Globus pallidus (tissue), 1 donor: ENCODE measurements at regions not wholly inside any gene's neighbourhood (a gene's known extent, or its start where the extent isn't known, plus 50 kb on each side); places are given as distances from the start of the nearest gene placed in this dataset.
"Not testable (repeated sequence)": the region's sequence is repeated elsewhere in the genome, so short reads cannot be mapped to it uniquely, and the experiment has no call there.

Source experiments
- DNase-seq: peaks from one replicate; pipeline ENCODE4 v3.0.0-alpha.2; 2015; ENCODE audit warnings: low spot score

DNA sequence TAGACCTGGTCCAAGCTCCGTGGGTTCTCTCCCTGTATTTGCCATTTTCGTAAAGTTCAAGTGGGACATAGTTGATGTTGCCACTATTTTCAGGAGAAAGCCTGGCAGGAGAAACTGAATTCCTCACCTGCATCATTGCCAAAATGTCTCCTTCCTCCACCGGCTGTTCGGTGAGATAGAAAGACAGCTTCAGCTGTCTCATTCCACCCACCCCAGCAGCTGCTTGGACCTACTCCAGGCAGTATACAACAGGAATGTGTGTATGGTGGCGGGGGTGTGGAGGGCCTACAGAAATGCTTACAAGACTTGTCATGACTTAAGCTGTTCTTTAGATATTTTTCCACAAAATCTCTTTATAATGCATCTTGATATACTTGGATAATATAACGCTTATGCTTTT is 132.7 kb upstream of the RAP2B start:
- no peak for DNase-seq

- DNase-seq: no peak
These were observed 129.1 kb upstream of the RAP2B start for GRCh38 chr3:153032891-153033290.

DNA sequence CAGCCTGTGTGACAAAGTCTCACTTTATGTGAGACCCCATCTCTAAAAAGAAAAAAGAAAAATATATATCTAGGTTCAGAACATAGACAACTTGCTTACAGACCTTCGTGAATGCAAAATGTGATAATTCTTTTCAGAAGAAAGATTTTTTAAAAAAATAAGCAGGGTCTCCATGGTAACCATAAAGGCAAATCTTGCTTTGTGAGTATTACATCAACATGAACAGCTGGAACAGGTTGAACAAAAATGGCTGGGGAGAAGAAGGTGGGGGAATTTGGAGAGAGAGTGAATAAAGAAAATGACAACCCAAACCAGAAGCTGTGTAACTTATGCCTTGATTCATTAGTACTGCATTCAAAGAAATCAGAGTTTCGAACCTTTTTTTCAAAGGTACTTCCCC is 125.2 kb upstream of the RAP2B start:
- no peak for DNase-seq

DNA sequence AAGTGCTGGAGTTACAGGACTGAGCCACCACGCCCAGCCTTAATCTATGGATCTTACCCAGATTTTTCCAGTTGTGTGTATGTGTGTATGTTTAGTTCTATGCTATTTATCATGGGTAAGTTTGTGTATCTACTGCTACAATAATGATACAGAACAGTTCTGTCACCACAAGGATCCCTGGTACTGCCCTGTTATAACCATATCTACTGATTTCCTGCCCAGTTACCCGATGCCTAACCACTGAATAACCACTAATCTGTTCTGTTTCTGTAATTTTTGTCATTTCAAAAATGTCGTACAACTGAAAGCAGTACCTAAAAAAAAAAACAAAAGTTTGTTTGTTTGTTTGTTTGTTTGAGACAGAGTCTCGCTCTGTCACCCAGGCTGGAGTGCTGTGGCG is 123.7 kb upstream of the RAP2B start:
- no peak for DNase-seq

DNA sequence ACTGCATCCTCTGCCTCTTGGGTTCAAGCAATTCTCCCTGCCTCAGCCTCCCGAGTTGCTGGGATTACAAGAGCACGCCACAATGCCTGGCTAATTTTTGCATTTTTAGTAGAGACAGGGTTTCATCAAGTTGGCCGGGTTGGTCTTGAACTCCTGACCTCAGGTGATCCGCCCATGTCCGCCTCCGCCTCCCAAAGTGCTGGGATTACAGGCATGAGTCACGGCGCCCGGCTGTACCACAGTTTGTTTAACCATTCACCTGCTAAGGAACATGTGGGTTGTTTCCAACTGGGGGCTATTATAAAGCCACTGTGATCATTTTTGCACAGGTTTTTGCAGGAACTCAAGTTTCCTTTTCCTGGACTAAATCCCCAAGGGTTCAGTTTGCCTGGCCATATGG is 123.2 kb upstream of the RAP2B start:
- no peak for DNase-seq

- no peak for DNase-seq
These were observed 120.8 kb upstream of the RAP2B start for GRCh38 chr3:153041181-153041580.

DNA sequence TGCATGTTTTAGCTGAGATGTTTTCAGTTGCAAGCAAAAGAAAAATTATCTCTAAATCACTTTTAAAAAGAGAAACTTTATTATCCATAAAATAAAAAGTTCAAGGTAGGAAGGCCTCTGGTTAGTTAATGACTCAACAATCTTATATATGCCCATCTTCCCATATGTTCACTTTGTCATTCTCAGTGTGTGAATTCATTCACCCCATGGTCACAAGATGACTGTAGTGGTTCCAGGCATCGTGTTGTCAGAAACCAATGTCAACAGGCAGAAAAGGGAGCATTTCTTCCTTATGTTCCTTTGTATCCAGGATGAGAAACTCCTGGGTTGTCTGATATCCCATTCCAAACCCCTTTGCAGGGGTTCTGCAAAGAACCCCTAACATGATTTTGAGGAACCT is 119.9 kb upstream of the RAP2B start:
- DNase-seq: no peak

DNA sequence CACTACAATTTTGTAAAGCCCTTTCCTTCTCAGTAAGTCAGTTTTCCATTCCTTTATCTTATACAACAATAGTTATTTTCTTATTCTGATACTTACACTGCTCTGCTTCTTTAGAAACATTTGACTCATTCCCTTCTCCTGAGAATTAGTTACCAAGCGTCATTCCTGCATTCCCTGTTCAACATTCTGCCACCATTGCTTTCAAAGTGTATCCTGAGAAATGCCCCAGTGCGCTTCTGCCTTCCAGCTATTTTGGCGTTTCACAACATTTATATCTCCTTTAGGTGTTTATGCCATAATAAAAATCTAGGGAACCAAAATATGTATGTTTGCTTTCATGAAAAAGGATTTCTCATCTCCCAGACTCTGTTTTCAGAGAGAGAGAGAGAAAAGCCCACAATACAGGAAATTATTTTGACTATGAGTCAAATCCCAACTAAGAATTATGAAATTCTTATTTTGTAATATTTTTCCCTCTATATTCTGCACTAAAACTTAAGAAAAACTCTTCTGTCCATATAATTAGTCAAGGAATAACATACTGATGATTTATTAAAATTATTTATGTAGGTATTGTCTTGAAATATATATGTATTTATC is 118.2 kb upstream of the RAP2B start:
- DNase-seq: no peak

GRCh38 chr3:153045150-153045549 is 116.9 kb upstream of the RAP2B start:
- no peak for DNase-seq

- no peak for DNase-seq
These were observed 111.0 kb upstream of the RAP2B start for GRCh38 chr3:153050978-153051377.

- DNase-seq: no peak
These were observed 110.5 kb upstream of the RAP2B start for GRCh38 chr3:153051427-153052095.

- DNase-seq: no peak
These were observed 109.9 kb upstream of the RAP2B start for GRCh38 chr3:153052096-153052460.

DNA sequence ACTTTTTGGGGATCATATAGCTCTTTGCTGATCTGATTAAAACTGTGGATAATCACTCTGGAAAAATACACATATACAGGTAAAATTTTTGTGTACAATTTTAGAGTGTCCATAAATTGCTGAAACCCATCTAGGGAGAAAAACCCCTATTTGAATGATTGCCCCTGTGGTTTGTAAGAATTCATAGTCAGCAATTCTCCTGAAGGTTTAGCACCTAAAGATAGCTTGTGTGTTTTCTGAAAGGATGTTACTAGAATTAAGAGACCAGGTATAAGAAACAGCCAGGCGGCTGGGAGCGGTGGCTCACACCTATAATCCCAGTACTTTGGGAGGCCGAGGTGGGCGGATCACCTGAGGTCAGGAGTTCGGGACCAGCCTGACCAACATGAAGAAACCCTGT is 106.8 kb upstream of the RAP2B start:
- no peak for DNase-seq

DNA sequence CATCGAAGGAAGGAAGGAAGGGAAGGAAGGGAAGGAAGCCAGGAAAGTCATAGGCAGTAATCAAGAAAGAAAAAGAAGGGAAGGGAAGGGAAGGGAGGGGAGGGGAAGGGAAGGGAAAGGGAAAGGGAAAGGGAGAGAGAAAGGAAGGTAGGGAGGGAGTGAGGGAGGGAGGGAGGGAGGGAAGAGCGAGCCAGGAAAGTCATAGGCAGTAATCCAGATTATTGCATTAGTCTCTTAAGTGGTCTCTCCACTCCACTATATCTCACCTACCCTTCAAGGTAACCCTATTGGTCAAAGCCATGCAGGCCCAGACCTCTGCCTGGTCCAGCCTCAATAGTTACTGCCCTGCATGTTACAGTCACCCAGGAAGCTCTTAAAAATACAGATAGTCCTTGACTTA is 106.2 kb upstream of the RAP2B start:
- DNase-seq: no peak

DNA sequence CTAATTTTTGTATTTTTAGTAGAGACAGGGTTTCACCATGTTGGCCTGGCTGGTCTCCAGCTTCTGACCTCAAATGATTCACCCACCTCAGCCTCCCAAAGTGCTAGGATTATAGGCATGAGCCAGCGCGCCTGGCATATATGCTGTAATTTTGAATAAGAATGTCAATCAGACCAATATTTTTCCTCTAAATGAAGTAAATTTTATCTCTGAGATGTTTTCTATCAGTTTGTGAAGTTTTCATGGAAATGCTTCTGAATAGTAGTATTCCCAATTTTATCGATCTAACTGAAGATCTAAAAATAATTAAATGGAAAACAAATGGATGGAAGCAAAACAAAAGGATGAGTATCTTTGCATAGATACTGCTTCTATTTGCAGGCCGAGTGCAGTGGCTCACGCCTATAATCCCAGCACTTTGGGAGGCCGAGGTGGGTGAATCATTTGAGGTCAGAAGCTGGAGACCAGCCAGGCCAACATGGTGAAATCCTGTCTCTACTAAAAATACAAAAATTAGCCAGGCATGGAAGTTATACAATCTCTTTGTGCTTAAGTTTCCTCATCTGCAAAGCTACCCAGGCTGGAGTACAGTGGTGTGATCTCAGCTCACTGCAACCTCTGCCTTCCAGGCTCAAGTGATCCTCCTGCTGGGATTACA is 103.9 kb upstream of the RAP2B start:
- DNase-seq: not testable (repeated sequence)

DNA sequence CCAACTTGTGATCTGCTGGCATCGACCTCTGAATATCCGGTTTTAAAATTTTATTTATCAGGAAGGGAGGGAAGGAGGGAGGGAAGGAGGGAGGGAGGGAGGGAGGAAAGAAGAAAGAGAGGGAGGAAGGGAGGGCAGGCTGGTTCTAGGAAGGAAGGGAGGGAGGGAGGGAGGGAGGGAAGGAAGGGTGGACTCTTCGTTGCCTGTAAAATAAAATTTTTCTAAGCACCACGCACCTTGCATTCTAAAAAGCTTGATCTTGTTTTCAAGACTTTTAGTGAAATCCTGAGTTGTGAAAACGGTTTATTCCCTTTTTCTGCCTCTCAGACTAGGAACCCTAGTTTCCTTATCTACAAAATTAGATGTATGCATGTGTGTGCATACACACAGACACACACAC is 101.7 kb upstream of the RAP2B start:
- no peak for DNase-seq

- DNase-seq: no peak
These were observed 100.0 kb upstream of the RAP2B start for GRCh38 chr3:153061938-153062528.

DNA sequence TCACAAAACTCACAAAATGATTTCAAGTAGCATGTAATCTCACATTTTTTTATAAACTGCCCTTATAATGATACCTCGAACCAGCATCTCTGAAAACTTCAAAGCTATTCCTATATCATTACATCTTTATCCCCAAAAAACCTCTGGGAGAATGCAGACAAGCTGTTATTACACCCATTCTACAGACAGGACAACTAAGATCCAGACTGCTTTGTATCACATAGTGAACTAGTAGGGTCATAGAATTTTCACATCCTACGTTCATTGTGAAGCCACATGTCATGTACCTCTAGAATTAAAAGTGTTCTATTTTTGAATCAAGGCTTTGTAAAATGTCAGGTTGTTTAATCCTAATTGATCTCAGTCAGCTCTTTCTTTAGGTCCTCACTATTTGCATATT is 98.7 kb upstream of the RAP2B start:
- no peak for DNase-seq

- no peak for DNase-seq
These were observed 95.0 kb upstream of the RAP2B start for GRCh38 chr3:153066983-153067382.

DNA sequence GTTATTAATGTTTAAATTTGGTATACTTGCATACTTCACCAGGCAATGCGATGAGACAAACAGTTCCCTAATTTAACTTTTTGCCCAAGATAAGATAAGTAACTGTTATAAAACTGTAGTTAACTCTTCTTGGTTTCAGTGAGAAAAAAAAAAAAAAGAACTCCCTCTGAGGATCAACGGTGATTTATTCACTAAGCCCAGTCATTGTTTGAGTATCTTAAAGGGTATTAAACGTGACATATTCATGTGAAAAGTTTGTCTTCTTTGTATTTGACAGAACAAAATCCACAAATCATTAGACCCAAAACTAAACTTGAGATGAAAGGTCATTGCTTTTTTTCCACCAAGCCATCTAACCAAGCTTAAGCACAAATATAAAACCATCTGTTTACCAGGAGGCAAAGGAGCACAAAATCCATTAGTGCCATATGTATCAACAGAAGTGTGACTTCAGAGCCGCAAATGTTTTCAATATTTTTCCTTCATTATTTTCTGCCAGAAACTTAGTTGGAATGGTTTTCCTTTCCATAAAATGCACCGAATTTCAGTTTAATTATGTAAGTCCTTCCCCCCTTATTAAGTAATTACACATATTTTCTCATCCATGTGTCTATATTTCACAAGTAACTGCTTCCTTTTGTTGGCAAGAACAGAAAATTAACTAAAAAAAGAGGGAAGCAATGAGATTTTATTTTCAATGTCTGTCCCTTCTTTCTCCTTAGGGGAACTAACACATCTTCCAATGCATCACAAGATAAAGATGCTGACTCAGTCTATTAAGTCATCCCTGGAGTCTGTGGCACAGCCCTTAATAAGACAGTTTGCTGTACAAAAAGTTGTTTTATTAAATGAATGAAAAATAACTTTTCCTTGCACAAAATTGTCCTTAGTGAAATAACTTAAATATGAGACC is 92.2 kb upstream of the RAP2B start:
- DNase-seq: no peak

GRCh38 chr3:153070511-153070868 is 91.5 kb upstream of the RAP2B start:
- no peak for DNase-seq

GRCh38 chr3:153072382-153072781 is 89.6 kb upstream of the RAP2B start:
- no peak for DNase-seq
